GM18520 (cell line): ENCODE measurements at regions not wholly inside any gene's neighbourhood (a gene's known extent, or its start where the extent isn't known, plus 50 kb on each side); places are given as distances from the start of the nearest gene placed in this dataset.

Experiments used
- ATAC-seq: cut with Tn5 transposase; IDR thresholded peaks from one replicate; pipeline ENCODE4 v1.9.1; 2021; ENCODE audit not compliant: unreplicated experiment

DNA sequence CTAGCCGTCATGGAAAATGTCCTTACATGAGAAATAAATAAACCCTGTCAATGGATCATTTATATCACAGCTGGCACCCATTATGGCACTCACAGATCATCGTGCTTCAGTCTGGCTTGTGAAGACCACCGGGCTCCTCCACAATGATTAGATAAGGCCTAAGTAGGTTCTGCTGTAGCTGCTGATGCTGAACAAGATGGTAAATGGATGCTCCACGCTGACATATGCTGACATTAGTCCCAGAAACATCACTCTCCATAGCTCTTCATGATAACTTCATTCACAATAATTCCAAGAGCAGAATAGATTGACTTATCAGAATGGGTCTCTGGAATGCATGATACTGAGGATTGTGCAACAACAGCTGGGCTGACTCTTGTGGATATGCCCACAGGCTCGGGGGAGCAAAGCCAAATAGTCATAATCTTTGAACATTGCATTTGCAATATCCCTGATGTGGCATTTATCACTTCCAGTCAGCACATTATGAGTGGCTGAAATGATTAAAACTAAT, 63.8 kb upstream of the RXFP2 start:
- ATAC-seq: no peak

DNA sequence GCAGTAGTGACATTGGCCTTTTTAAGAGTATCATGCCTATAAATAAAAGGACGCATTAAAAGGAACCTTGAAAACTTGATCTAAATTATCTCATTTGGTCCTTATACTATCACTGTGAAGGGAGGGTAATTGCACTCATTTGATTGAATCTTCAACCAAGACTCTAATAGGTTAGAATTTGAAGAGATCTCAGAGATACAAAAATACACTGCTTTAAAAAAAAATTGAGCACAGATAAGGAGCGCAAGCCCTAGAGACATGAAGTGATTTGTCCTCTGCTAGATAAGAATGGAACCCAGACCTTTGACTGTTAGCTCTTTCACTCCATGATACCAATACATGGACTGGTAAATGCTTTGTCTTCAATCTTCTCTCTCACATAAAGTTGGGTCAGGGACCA, 58.2 kb upstream of the RXFP2 start:
- no peak for ATAC-seq

DNA sequence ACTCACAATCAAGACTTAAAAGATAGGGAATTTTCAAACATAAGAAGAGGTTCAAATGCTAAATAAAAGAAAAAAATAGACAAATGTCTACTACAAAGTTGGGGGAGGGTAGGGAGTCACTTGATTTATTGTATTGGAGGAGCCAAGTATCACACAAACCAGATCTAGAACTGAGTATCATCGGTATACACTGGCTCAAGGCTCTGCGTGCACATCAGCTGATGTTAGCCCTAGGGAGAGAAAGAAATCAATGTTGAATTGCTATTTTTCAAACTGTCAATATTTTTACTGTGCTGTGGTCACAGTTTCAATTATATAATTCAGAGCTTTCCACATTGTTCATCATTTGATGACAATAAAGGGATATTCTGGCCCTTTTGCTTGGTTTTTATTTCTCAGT, 54.9 kb upstream of the RXFP2 start:
- ATAC-seq: no peak

DNA sequence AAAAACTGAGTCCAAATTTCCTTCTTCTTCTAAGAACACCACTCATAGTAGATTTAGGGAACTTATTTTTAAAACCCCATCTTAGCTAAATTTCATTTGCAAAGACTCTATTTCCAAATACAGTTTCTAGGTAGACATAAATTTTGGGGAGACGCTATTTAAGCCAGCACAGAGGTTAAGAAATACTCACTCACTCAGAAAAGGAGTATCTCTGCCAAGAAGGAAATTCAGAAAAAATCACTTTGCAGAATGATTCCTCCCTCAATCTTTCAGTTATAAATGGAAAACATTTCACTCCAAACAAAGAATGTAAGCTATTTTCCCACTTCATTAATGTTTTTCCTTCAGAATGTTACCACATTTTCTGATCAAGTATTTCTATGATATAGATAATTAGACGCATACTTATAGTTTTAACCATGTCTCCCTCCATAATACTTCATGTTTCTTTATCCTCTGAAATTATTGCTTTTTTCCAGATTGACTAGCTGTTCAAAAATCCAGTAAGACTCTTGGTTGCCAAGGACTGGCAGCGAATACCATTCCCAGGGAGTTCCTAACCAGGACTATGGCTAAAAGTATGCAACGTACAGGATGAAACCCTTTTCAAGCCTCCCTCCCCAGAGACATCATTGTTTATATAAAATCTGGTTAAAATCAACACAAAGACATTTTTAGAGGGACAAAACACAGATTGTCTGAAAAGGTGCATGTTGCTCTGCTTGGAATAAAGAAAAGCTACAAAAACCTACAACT, 52.5 kb upstream of the RXFP2 start:
- no peak for ATAC-seq
